CD8-positive, alpha-beta memory T cell (primary cell): ENCODE measurements at regions not wholly inside any gene's neighbourhood (a gene's known extent, or its start where the extent isn't known, plus 50 kb on each side); places are given as distances from the start of the nearest gene placed in this dataset.
A peak's percentile ranks its signal among the peaks of the same experiment; 100 is the strongest.

Experiments used
- CTCF ChIA-PET: fragments of 350-600 bp; sonication (Branson Sonifier 250); formaldehyde crosslinking; loops from one replicate; lab custom pipeline; 2021; ENCODE audit warnings: antibody characterized with exemption; lab: Charles Lee
- POLR2A ChIA-PET: fragments of 350-600 bp; sonication (Branson Sonifier 250); formaldehyde crosslinking; loops from one replicate; lab custom pipeline; 2021; ENCODE audit warnings: antibody characterized with exemption; lab: Charles Lee
- DNase-seq, 5 donors: peaks; one replicate each; pipeline versions ENCODE4 v3.0.0 to v3.0.0-alpha.2; 2020 to 2022; ENCODE audit warnings: mixed read lengths in 1 of 5
- H3K27ac ChIP-seq: one replicate; pipeline ENCODE4 v1.7.0; 2013; ENCODE audit warnings: low read depth, mild to moderate bottlenecking, low read length, moderate library complexity
- H3K27me3 ChIP-seq: 2 replicates; pipeline ENCODE4 v1.7.0; 2013; ENCODE audit warnings: low read length, mild to moderate bottlenecking; ENCODE audit not compliant: insufficient read depth, poor library complexity, severe bottlenecking
- H3K36me3 ChIP-seq: 2 replicates; pipeline ENCODE4 v1.7.0; 2013; ENCODE audit warnings: mild to moderate bottlenecking, low read length, moderate library complexity; ENCODE audit not compliant: insufficient read depth
- H3K4me1 ChIP-seq: 2 replicates; pipeline ENCODE4 v1.7.0; 2013; ENCODE audit warnings: mild to moderate bottlenecking, low read length, moderate library complexity; ENCODE audit not compliant: insufficient read depth
- H3K4me3 ChIP-seq: 2 replicates; pipeline ENCODE4 v1.7.0; 2013; ENCODE audit warnings: mild to moderate bottlenecking, low read length
- H3K9me3 ChIP-seq: 2 replicates; pipeline ENCODE4 v1.7.0; 2013; ENCODE audit warnings: mild to moderate bottlenecking, low read length
- H3K27ac Mint-ChIP-seq, 8 donors: one replicate each; pipeline ENCODE4 v1.8.0; 2020 to 2021; ENCODE audit warnings: mixed read lengths in 8 of 8, mild to moderate bottlenecking in 6 of 8, inconsistent platforms in 3 of 8, moderate library complexity in 3 of 8
- H3K27me3 Mint-ChIP-seq, 2 donors: one replicate each; pipeline ENCODE4 v1.8.0; 2020 to 2021; ENCODE audit warnings: mixed read lengths in 2 of 2, mild to moderate bottlenecking in 1 of 2, moderate library complexity in 1 of 2
- H3K36me3 Mint-ChIP-seq, 3 donors: one replicate each; pipeline ENCODE4 v1.8.0; 2020 to 2021; ENCODE audit warnings: mixed read lengths in 3 of 3, inconsistent platforms in 1 of 3, mild to moderate bottlenecking in 1 of 3
- H3K4me1 Mint-ChIP-seq, 3 donors: one replicate each; pipeline ENCODE4 v1.8.0; 2020 to 2021; ENCODE audit warnings: mixed read lengths in 3 of 3, inconsistent platforms in 1 of 3, mild to moderate bottlenecking in 1 of 3
- H3K4me3 Mint-ChIP-seq, 7 donors: one replicate each; pipeline ENCODE4 v1.8.0; 2020 to 2021; ENCODE audit warnings: mixed read lengths in 7 of 7, mild to moderate bottlenecking in 6 of 7, moderate library complexity in 4 of 7, inconsistent platforms in 2 of 7
- H3K9me3 Mint-ChIP-seq, 5 donors: one replicate each; pipeline ENCODE4 v1.8.0; 2020 to 2022; ENCODE audit warnings: mixed read lengths in 5 of 5, mild to moderate bottlenecking in 3 of 5, moderate library complexity in 2 of 5, inconsistent platforms in 1 of 5

- peaks cover 5% of the 10 kb centered on the region for H3K27me3 ChIP-seq
- no peaks in the 10 kb centered on the region for H3K9me3 ChIP-seq
- H3K4me1 ChIP-seq = no peaks in the 10 kb centered on the region
- CTCF ChIA-PET = interaction anchor here (1.5 kb wide), 1 partner anchor 8 kb away, joined by 3 read pairs; no protein-coding TSS in a partner anchor
- H3K27ac ChIP-seq = no peak overlapping the region
- no peaks in the 10 kb centered on the region for H3K36me3 Mint-ChIP-seq
- no peak for DNase-seq
- H3K27ac Mint-ChIP-seq = no peak overlapping the region
- H3K4me3 ChIP-seq = no peak overlapping the region
- no peaks in the 10 kb centered on the region for H3K9me3 Mint-ChIP-seq
- no peaks in the 10 kb centered on the region for H3K36me3 ChIP-seq
- peaks cover 3 to 5% (median 4%) of the 10 kb centered on the region in 3 donors for H3K4me1 Mint-ChIP-seq
- H3K4me3 Mint-ChIP-seq = no peak overlapping the region
- peaks cover 13 to 44% of the 10 kb centered on the region in 2 donors for H3K27me3 Mint-ChIP-seq
- POLR2A ChIA-PET = no interaction called here
Observed at GRCh38 chr2:84317135-84317534, 141.9 kb downstream of the SUCLG1 start.

DNA sequence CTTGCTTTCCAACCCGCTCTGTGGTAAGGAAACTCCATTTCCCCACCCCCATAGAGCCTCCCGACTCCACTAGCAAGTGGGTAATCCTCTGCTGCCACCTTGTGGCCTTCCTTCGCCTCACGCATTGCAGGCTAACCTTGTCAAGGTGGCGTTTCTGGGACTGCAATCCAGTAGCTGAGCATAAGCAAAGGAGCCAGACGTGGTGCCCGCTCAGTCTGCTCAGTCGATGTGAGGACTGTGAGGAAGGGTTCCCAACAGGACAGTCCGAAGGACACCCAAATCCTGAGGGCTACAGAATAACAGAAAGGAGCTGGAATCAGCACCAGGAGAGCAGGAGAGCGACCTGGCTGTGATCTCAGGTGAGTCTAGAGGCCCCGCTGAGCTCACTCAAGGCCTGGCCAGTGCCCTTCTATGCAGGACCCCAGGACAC, 144.2 kb downstream of the SUCLG1 start:
- Mint-ChIP-seq H3K9me3 (no peaks in the 10 kb centered on the region), H3K36me3 (no peaks in the 10 kb centered on the region), H3K27ac (no peak overlapping the region), H3K27me3 (peaks cover 11 to 41% of the 10 kb centered on the region in 2 donors), H3K4me1 (peaks cover 3 to 5% (median 4%) of the 10 kb centered on the region in 3 donors), H3K4me3 (no peak overlapping the region)
- Histone ChIP-seq H3K9me3 (no peaks in the 10 kb centered on the region), H3K27ac (no peak overlapping the region), H3K27me3 (no peaks in the 10 kb centered on the region), H3K4me1 (no peaks in the 10 kb centered on the region), H3K4me3 (no peak overlapping the region), H3K36me3 (no peaks in the 10 kb centered on the region)
- peak; percentile 34 to 70 (median 54) for DNase-seq
- CTCF ChIA-PET = interaction anchor here (0.8 to 3.1 kb wide), 5 partner anchors 11 to 18 kb away, joined by 3 to 24 read pairs (median 3); no protein-coding TSS in a partner anchor
- POLR2A ChIA-PET = no interaction called here

- Histone ChIP-seq H3K9me3 (no peaks in the 10 kb centered on the region), H3K27me3 (no peaks in the 10 kb centered on the region), H3K36me3 (no peaks in the 10 kb centered on the region), H3K27ac (no peak overlapping the region), H3K4me1 (no peaks in the 10 kb centered on the region), H3K4me3 (no peak overlapping the region)
- Mint-ChIP-seq H3K9me3 (no peaks in the 10 kb centered on the region), H3K4me1 (peaks cover 3 to 5% (median 4%) of the 10 kb centered on the region in 3 donors), H3K4me3 (no peak overlapping the region), H3K27me3 (peaks cover 11 to 40% of the 10 kb centered on the region in 2 donors), H3K36me3 (no peaks in the 10 kb centered on the region), H3K27ac (no peak overlapping the region)
- ChIA-PET POLR2A (no interaction called here), CTCF (interaction anchor here (0.8 to 3.1 kb wide), 5 partner anchors 10 to 18 kb away, joined by 3 to 24 read pairs (median 3); no protein-coding TSS in a partner anchor)
- no peak for DNase-seq
Observed at GRCh38 chr2:84314250-84314649, 144.8 kb downstream of the SUCLG1 start.

GRCh38 chr2:84309281-84309680, 149.8 kb downstream of the SUCLG1 start:
- H3K4me3 ChIP-seq = no peak overlapping the region

GRCh38 chr2:84306361-84306760, 152.7 kb downstream of the SUCLG1 start:
- Histone ChIP-seq H3K27me3 (no peaks in the 10 kb centered on the region), H3K9me3 (no peaks in the 10 kb centered on the region), H3K4me3 (no peak overlapping the region), H3K27ac (no peak overlapping the region), H3K4me1 (no peaks in the 10 kb centered on the region), H3K36me3 (no peaks in the 10 kb centered on the region)
- CTCF ChIA-PET = no interaction called here
- no peaks in the 10 kb centered on the region for H3K36me3 Mint-ChIP-seq
- POLR2A ChIA-PET = no interaction called here
- no peak overlapping the region for H3K27ac Mint-ChIP-seq
- DNase-seq = no peak
- peaks cover 14 to 20% (median 18%) of the 10 kb centered on the region in 5 donors for H3K9me3 Mint-ChIP-seq
- peaks cover 2 to 30% of the 10 kb centered on the region in 2 donors for H3K27me3 Mint-ChIP-seq
- no peaks in the 10 kb centered on the region for H3K4me1 Mint-ChIP-seq
- H3K4me3 Mint-ChIP-seq = no peak overlapping the region

More at GRCh38 chr2:84309281-84309680, 149.8 kb downstream of the SUCLG1 start:
- Histone ChIP-seq H3K27me3 (no peaks in the 10 kb centered on the region), H3K36me3 (no peaks in the 10 kb centered on the region), H3K27ac (no peak overlapping the region), H3K9me3 (no peaks in the 10 kb centered on the region), H3K4me1 (no peaks in the 10 kb centered on the region)
- Mint-ChIP-seq H3K9me3 (peaks cover 14 to 20% (median 18%) of the 10 kb centered on the region in 5 donors), H3K4me3 (no peak overlapping the region), H3K4me1 (no peaks in the 10 kb centered on the region), H3K27ac (no peak overlapping the region), H3K36me3 (no peaks in the 10 kb centered on the region), H3K27me3 (peaks cover 0 to 20% of the 10 kb centered on the region in 2 donors)
- no peak for DNase-seq
- ChIA-PET CTCF (no interaction called here), POLR2A (no interaction called here)

- peak in 4 of 5 donors; percentile 2 to 15 (median 15) for DNase-seq
- no peak overlapping the region for H3K4me3 Mint-ChIP-seq
- CTCF ChIA-PET = interaction anchor here (3.4 kb wide), 1 partner anchor 12 kb away, joined by 24 read pairs; no protein-coding TSS in a partner anchor
Observed at GRCh38 chr2:84302513-84303412, 156.3 kb downstream of the SUCLG1 start.

DNA sequence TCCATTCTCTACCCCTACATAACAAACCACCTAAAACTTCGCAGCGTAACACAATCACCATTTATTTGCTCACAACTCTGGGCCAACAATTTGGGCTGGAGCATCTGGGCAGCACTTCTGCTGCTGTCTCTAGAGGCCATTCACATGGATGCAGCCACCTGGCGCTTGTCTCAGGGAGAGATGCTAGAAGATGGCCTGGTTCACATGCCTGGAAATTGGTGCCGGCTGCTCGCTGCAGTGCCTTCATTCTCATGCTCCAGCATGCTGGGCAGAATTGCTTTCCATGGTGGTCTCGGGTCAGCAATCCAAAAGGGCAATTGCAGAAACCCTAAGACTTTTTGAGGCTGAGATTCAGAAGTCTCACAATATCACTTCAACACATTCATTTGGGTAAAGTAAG, 157.4 kb downstream of the SUCLG1 start:
- no peaks in the 10 kb centered on the region for H3K4me1 ChIP-seq
- CTCF ChIA-PET = no interaction called here
- H3K4me3 ChIP-seq = no peak overlapping the region
- H3K4me3 Mint-ChIP-seq = no peak overlapping the region
- H3K9me3 ChIP-seq = no peaks in the 10 kb centered on the region
- H3K27ac Mint-ChIP-seq = no peak overlapping the region
- no peak for DNase-seq
- POLR2A ChIA-PET = no interaction called here
- no peaks in the 10 kb centered on the region for H3K36me3 Mint-ChIP-seq
- peaks cover 9 to 17% (median 14%) of the 10 kb centered on the region in 5 donors for H3K9me3 Mint-ChIP-seq
- no peak overlapping the region for H3K27ac ChIP-seq
- H3K4me1 Mint-ChIP-seq = no peaks in the 10 kb centered on the region
- H3K36me3 ChIP-seq = no peaks in the 10 kb centered on the region
- peaks cover 2 to 21% of the 10 kb centered on the region in 2 donors for H3K27me3 Mint-ChIP-seq
- H3K27me3 ChIP-seq = no peaks in the 10 kb centered on the region

More at GRCh38 chr2:84302513-84303412, 156.3 kb downstream of the SUCLG1 start:
- H3K9me3 ChIP-seq = no peaks in the 10 kb centered on the region
- no peak overlapping the region for H3K27ac ChIP-seq
- H3K4me1 ChIP-seq = no peaks in the 10 kb centered on the region
- no peaks in the 10 kb centered on the region for H3K27me3 ChIP-seq
- Mint-ChIP-seq H3K36me3 (no peaks in the 10 kb centered on the region), H3K9me3 (peaks cover 14 to 19% (median 17%) of the 10 kb centered on the region in 5 donors), H3K27me3 (peaks cover 2 to 17% of the 10 kb centered on the region in 2 donors), H3K4me1 (no peaks in the 10 kb centered on the region), H3K27ac (no peak overlapping the region)
- POLR2A ChIA-PET = no interaction called here
- H3K36me3 ChIP-seq = no peaks in the 10 kb centered on the region
- H3K4me3 ChIP-seq = no peak overlapping the region

- CTCF ChIA-PET = interaction anchor here (0.9 kb wide), 1 partner anchor 14 kb away, joined by 3 read pairs; no protein-coding TSS in a partner anchor
- Mint-ChIP-seq H3K27ac (no peak overlapping the region), H3K27me3 (peaks cover 2 to 21% of the 10 kb centered on the region in 2 donors), H3K4me1 (no peaks in the 10 kb centered on the region), H3K36me3 (no peaks in the 10 kb centered on the region), H3K9me3 (peaks cover 3 to 7% (median 4%) of the 10 kb centered on the region in 5 donors), H3K4me3 (no peak overlapping the region)
- Histone ChIP-seq H3K4me1 (no peaks in the 10 kb centered on the region), H3K27ac (no peak overlapping the region), H3K9me3 (no peaks in the 10 kb centered on the region), H3K27me3 (no peaks in the 10 kb centered on the region), H3K4me3 (no peak overlapping the region), H3K36me3 (no peaks in the 10 kb centered on the region)
- no peak for DNase-seq
- POLR2A ChIA-PET = no interaction called here
Observed at GRCh38 chr2:84300696-84301029, 158.4 kb downstream of the SUCLG1 start.
